ENCODE measurements at regions not wholly inside any gene's neighbourhood (a gene's known extent, or its start where the extent isn't known, plus 50 kb on each side); places are given as distances from the start of the nearest gene placed in this dataset.

DNA sequence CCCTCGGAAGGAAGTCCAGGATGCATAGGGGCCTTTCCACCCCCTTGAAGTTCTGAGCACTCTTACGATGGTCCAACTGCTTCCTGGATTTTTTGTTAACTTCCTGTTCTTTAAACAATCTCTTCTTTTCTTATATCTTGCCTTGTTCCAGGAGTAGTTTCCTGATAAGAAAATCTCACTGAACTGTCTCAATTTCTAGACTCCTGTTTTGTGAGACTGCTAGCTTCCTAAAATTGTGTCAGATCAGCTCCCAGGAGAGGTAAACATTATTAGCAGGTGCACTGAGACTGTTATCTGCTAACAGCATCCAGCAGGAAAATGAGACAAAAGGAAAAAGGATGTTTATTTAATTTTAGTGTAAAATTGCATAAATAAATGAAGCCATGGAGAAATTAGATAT, 106.2 kb upstream of the PITRM1 start:
- TF ChIP-seq, protein P1, sequence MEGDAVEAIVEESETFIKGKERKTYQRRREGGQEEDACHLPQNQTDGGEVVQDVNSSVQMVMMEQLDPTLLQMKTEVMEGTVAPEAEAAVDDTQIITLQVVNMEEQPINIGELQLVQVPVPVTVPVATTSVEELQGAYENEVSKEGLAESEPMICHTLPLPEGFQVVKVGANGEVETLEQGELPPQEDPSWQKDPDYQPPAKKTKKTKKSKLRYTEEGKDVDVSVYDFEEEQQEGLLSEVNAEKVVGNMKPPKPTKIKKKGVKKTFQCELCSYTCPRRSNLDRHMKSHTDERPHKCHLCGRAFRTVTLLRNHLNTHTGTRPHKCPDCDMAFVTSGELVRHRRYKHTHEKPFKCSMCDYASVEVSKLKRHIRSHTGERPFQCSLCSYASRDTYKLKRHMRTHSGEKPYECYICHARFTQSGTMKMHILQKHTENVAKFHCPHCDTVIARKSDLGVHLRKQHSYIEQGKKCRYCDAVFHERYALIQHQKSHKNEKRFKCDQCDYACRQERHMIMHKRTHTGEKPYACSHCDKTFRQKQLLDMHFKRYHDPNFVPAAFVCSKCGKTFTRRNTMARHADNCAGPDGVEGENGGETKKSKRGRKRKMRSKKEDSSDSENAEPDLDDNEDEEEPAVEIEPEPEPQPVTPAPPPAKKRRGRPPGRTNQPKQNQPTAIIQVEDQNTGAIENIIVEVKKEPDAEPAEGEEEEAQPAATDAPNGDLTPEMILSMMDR (conservative IDR thresholded peaks at IDR 0.05; ENCODE audit: low read depth, low read length) = no peak
- no peak for TF ChIP-seq EZH2 (IDR thresholded peaks at IDR 0.05; ENCODE audit: borderline replicate concordance, low read depth, low read length, poor library complexity, severe bottlenecking)

Data from A673 (cell line).